Activated T-cell treated with anti-CD3 and anti-CD28 coated beads for 1 hour (primary cell): ENCODE measurements at regions not wholly inside any gene's neighbourhood (a gene's known extent, or its start where the extent isn't known, plus 50 kb on each side); places are given as distances from the start of the nearest gene placed in this dataset.
"Not testable (repeated sequence)": the region's sequence is repeated elsewhere in the genome, so short reads cannot be mapped to it uniquely, and the experiment has no call there.

Source experiments
- DNase-seq: peaks from one replicate; pipeline ENCODE4 v3.0.0-alpha.2; 2020; ENCODE audit warnings: low read depth

DNA sequence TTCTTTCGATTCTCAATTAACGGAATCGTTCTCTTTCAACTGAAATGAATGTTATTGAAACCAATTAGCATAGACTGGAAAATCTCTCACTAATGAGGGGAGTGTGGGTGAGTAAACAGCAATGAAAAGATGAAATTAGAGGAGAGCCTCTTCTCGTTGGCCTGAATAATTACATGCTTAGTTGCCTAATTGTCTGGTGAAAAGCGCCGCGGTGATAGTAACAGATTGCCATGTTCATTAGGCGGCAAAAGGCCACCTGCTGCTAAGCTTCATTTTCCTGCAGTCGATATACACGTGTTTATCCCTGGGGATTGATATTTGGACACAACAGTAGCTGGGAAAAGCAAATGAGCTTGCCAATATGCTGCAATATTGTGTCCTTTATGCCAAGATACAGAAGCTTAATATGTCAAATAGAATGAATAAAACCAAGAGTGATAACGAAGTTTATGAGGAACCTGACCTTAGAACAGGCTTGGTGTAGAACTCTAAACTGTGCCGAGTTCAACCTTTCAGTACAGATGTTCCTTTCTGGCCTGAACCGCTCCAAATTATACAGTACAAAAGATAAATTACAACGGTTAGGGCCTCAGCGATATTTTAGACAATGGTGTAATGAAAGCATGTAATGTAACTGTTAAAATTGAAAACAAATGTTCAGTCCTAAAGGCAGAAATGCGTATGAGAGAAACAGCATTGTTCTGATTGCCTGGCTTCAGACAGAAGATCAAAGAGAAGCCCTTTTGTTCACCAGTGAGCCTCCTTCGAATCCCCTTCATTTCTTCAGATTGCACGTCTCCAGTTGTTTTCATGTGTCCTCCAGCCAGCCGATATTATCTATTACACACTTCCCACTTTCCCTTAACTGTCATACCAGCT, 185.2 kb downstream of the SHOX2 start:
- no peak for DNase-seq

GRCh38 chr3:157919319-157919887, 186.8 kb downstream of the SHOX2 start:
- DNase-seq = no peak

- DNase-seq = no peak
Measured at GRCh38 chr3:157918402-157918801, 187.8 kb downstream of the SHOX2 start.

GRCh38 chr3:157916672-157917071, 189.5 kb downstream of the SHOX2 start:
- no peak for DNase-seq

- DNase-seq = no peak
Measured at GRCh38 chr3:157914882-157915281, 191.3 kb downstream of the SHOX2 start.

DNA sequence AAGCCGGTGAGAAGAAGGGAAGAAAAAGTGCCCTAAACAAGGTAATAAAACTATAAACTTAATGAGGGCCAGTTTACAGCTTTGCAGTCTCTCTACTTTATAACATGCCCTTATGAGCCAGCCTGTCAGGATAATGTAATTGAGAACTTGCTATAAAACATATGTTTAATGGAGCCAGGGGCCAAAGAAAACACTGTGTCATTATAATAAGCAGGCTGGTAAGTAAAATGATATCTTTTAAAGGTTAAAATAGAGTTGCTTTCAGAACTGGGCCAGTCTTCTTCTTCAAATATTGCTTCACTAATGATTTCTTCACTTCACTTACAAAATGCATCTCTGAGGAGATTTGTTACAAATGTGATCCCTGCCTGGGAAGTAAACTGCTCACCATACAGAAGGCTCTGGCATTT, 192.5 kb downstream of the SHOX2 start:
- no peak for DNase-seq

DNA sequence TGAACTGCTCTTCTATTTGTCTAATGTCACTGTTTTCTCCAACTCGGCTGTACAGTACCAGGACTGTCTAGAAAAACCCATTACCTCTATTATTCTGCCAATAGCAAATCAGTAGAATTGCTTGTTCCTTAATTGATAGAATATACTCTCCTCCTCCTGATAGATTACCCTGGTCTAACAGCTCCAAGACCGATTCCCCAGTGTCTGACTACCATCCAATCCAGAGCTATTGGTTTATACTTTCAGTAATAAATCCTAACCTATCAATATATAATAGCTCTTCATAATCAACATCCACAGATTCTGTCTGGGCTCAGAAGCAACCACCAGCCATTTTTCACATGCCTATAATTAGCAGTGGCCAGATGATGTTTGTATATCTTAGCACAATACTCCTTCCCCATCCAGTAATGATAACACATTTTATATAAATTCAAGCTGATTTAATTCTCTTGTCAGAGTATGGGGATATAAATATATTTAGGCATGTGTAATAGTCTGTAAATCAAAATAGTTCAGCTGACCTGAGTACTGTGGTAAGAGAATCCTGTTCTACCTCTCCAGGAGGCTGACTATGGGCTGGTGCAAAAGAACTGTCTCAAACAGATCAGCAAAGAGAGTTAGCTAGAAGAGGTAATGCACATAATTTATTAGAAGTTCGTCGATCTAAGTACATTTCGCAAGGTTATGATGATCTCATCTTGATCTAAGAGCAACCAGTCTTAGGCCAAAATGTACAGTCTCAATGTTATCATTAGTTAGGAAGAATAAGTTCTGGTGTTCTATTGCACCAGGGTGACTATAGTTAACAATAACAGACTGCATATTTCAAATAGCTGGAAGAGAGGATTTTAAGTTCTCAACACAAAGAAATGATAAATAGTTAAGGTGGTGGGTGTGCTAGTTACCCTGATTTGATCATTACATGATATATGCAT, 193.4 kb downstream of the SHOX2 start:
- DNase-seq = no peak

- DNase-seq = no peak
Measured at GRCh38 chr3:157906627-157907026, 199.6 kb downstream of the SHOX2 start.

GRCh38 chr3:157905885-157906284, 200.3 kb downstream of the SHOX2 start:
- DNase-seq = no peak

DNA sequence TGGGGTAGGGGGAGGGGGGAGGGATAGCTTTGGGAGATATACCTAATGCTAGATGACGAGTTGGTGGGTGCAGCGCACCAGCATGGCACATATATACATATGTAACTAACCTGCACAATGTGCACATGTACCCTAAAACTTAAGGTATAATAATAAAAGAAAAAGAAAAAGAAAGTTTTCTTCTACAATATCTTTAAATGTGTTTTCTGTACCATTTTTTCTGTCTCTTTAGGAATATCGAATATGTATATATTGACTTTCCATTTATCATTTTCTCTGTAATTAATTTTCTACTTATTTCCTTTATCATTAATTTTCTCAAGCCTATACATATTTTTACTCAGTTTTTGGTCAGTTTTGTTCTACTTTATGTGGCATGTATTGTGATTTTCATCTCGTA, 203.5 kb downstream of the SHOX2 start:
- not testable (repeated sequence) for DNase-seq

DNA sequence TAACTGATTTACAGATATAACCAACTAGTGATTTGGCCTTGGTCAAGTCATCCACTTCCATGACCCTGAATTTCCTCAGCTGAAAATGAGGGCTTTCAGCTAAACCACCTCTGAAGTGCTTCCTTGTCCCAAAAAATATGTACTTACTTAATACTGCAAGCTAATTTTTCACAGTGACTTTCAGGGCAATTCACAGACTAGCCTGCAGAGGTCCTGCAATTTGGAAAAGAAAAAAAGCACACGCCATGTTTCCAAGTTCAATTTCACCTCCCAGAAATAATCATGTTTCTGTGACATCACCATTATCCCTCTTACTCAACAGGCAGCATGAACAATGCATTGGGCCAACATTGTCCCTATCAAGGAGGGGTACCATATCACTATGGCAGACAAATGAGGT, 218.2 kb downstream of the SHOX2 start:
- no peak for DNase-seq

DNA sequence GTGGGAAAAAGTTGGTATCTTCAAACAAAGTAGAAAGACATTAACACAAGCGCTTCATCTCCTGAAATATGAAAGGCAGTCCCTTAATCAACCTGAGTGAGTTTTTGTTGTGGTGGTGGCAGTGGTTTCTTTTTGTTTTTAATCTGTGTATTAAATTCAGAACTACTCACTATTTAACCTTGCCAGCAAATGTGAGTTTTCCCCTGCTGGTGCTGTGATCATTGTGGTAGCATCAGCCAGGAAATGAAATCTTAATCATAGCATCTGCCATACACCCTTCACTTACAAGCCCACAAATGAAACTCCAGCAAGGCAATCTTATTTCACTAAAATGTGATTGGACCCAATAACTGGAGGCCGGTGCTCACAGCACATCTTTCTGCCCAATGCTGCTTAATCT, 229.7 kb downstream of the SHOX2 start:
- DNase-seq = no peak

- DNase-seq = no peak
Measured at GRCh38 chr3:157872902-157873301, 233.3 kb downstream of the SHOX2 start.

GRCh38 chr3:157871838-157872460, 234.3 kb downstream of the SHOX2 start:
- no peak for DNase-seq

DNA sequence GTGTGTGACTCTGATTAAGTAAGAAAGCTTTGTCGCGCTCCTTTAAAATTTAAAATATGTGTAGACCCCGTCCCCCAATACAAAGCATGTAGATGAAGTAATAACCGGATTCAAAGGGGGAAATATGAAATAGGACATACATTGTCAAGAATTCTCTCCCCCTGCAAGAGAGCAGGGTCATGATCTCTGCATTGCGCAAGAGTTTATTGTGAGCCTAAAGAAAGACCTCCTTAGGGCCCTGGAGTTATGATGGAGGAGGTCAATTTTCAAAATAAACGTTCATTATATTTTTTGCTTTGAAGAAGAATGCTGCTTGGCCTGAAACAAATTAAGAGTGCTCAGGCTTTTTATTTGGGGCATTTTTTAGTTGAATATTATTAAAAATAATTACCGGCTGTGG, 235.0 kb downstream of the SHOX2 start:
- no peak for DNase-seq

- no peak for DNase-seq
Measured at GRCh38 chr3:157868946-157869345, 237.3 kb downstream of the SHOX2 start.

GRCh38 chr3:157868196-157868595, 238.0 kb downstream of the SHOX2 start:
- no peak for DNase-seq

- DNase-seq = peak; percentile 5
Measured at GRCh38 chr3:157865352-157866000, 240.7 kb downstream of the SHOX2 start.

- no peak for DNase-seq
Measured at GRCh38 chr3:157861076-157861765, 245.0 kb downstream of the SHOX2 start.

DNA sequence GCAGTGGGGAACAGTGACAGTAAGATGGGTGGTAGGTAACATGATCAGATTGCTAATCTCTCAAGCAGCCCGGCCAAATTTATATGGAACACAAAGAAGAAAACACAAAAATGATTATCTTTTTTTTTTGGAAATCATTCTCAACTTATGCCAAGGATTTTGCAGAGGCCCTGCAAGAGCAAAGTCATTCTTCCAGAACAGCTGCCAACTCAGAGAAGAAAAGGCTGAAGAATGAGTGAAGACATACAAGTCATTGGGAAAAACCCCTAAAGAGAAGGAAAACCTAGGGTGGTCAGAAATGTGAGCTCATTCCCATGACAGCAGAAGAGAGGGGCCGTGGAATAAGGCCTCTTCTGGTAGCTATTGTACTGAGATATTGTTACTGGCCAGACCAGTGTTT, 246.7 kb downstream of the SHOX2 start:
- DNase-seq = no peak

DNA sequence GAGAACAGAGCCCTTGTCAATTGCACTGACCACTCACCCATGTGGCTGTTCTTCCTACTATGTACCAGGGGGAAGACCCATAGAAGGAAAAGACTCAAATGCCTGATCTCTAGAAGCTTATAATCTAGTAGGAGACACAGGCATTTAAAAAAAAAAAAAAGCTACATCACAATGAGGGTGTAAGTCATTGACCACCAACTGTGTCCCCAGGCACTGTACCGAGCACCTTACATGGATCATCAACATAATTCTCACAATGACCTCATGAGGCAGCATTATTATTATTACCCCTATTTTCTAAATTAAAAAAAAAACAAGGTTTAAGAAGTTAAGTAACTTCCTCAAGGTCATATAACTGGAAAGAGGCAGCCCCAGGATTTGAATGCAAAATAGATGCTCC, 247.4 kb downstream of the SHOX2 start:
- no peak for DNase-seq
